ENCODE measurements at regions not wholly inside any gene's neighbourhood (a gene's known extent, or its start where the extent isn't known, plus 50 kb on each side); places are given as distances from the start of the nearest gene placed in this dataset.

DNA sequence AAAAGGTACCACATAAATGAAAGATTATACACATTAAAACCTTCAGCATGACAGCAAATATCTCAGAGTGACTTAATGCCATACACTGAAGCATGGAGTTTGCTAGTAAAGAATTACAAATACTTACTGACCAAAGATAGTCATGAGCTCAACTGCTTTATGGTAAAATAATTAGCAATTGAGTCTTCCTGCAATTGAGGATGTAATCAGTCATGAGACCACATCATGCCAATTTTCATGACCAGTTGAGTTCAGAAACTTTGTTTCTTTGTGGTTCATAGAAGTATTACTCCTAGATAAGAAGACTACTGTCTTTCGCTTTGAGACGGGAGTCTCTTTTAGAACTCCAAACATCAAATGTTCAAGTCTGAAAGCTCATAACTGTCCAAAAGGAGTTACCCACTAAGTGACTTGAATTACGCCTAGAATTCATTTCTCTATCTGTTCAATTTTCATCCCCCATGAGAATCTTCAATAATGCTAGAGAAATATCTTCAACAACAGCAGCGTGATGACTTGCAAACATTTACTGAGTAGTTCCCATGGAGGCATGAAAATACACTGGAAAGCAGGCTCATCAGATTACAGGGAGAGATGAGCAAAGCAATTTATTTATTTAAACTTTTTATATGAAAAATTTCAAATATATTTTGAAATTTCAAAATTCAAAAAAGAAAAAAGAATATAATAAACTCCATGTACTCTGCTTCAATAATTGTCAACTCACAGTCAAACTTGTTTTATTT, 120.0 kb downstream of the BTG1 start:
- no peak overlapping the region for H3K27ac ChIP-seq (ENCODE audit: low read depth, low read length)
- TF ChIP-seq, protein P1, sequence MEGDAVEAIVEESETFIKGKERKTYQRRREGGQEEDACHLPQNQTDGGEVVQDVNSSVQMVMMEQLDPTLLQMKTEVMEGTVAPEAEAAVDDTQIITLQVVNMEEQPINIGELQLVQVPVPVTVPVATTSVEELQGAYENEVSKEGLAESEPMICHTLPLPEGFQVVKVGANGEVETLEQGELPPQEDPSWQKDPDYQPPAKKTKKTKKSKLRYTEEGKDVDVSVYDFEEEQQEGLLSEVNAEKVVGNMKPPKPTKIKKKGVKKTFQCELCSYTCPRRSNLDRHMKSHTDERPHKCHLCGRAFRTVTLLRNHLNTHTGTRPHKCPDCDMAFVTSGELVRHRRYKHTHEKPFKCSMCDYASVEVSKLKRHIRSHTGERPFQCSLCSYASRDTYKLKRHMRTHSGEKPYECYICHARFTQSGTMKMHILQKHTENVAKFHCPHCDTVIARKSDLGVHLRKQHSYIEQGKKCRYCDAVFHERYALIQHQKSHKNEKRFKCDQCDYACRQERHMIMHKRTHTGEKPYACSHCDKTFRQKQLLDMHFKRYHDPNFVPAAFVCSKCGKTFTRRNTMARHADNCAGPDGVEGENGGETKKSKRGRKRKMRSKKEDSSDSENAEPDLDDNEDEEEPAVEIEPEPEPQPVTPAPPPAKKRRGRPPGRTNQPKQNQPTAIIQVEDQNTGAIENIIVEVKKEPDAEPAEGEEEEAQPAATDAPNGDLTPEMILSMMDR (IDR thresholded peaks at IDR 0.05; ENCODE audit: insufficient read depth, low read length, poor library complexity, severe bottlenecking): no peak
- TF ChIP-seq EZH2phosphoT487 (conservative IDR thresholded peaks at IDR 0.05; ENCODE audit: low read length): no peak
- no peaks in the 10 kb centered on the region for H4K20me1 ChIP-seq (ENCODE audit: low read depth, low read length)
- no peaks in the 10 kb centered on the region for H3K9me2 ChIP-seq (replicated peaks; ENCODE audit: insufficient read depth, low read length)
- H3K9me3 ChIP-seq (ENCODE audit: insufficient read depth, low read length): no peaks in the 10 kb centered on the region
- no peaks in the 10 kb centered on the region for H3K79me2 ChIP-seq (ENCODE audit: insufficient read depth, low read length)
- H3K9ac ChIP-seq (ENCODE audit: low read length): no peak overlapping the region
- no peaks in the 10 kb centered on the region for H3K36me3 ChIP-seq (ENCODE audit: low read length)
- H3F3A ChIP-seq (ENCODE audit: insufficient read depth): no peaks in the 10 kb centered on the region
- H3K27me3 ChIP-seq (ENCODE audit: low read length): no peaks in the 10 kb centered on the region
- no peak overlapping the region for H2AFZ ChIP-seq (ENCODE audit: low read depth, low read length, severe bottlenecking)
- H3K4me2 ChIP-seq (ENCODE audit: low read depth, low read length, poor library complexity, severe bottlenecking): no peak overlapping the region
- H3K4me3 ChIP-seq (ENCODE audit: insufficient read depth, low read length, poor library complexity, severe bottlenecking): no peak overlapping the region

DNA sequence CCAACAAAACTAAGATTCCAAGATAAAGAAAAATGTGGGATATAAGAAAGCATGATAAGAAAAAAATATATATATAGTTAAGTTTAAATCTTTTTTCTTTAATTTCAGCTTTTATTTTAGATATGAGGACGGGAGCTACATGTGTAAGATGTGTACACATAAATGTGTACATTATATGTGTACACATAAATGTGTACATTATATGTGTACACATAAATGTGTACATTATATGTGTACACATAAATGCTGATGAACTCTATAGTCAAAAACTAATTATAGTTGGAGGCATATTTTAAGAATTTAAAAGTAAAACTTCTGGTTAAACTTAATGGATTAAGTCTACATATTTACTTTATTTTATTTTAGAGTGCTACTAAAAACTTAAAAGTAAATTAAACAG, 123.6 kb downstream of the BTG1 start:
- H3K27ac ChIP-seq (ENCODE audit: low read depth, low read length): no peak overlapping the region
- no peak overlapping the region for H3K9ac ChIP-seq (ENCODE audit: low read length)
- no peaks in the 10 kb centered on the region for H3K27me3 ChIP-seq (ENCODE audit: low read length)
- H3K9me2 ChIP-seq (replicated peaks; ENCODE audit: insufficient read depth, low read length): no peaks in the 10 kb centered on the region
- H3K4me3 ChIP-seq (ENCODE audit: insufficient read depth, low read length, poor library complexity, severe bottlenecking): no peak overlapping the region
- no peak overlapping the region for H2AFZ ChIP-seq (ENCODE audit: low read depth, low read length, severe bottlenecking)
- H3K4me2 ChIP-seq (ENCODE audit: low read depth, low read length, poor library complexity, severe bottlenecking): no peak overlapping the region
- TF ChIP-seq EZH2phosphoT487 (conservative IDR thresholded peaks at IDR 0.05; ENCODE audit: low read length): no peak
- TF ChIP-seq, protein P1 (IDR thresholded peaks at IDR 0.05; ENCODE audit: insufficient read depth, low read length, poor library complexity, severe bottlenecking): no peak
- no peaks in the 10 kb centered on the region for H3K36me3 ChIP-seq (ENCODE audit: low read length)
- H4K20me1 ChIP-seq (ENCODE audit: low read depth, low read length): no peaks in the 10 kb centered on the region
- H3K9me3 ChIP-seq (ENCODE audit: insufficient read depth, low read length): no peaks in the 10 kb centered on the region
- no peaks in the 10 kb centered on the region for H3K79me2 ChIP-seq (ENCODE audit: insufficient read depth, low read length)
- H3F3A ChIP-seq (ENCODE audit: insufficient read depth): no peaks in the 10 kb centered on the region

DNA sequence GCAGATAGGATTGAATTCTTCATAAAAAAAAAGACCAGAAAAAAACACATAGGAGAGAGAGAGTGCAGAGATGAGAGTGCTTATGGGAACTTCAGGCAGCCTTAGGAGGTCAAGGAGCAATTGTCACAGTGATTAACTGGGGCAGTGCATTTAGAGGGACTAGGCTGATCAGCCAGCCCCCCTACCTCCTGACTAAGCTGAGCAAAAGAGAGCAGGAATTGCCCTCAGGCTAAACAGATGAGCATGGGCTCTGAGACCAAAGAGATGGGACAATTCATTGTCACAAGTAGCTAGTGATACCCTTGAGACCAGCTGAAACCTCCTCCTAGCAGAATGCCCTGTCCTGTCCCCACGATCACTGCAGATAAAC, 124.0 kb downstream of the BTG1 start:
- TF ChIP-seq, protein P1 (IDR thresholded peaks at IDR 0.05; ENCODE audit: insufficient read depth, low read length, poor library complexity, severe bottlenecking): no peak
- no peak for TF ChIP-seq EZH2phosphoT487 (conservative IDR thresholded peaks at IDR 0.05; ENCODE audit: low read length)
- Histone ChIP-seq H3K27me3 (ENCODE audit: low read length) (no peaks in the 10 kb centered on the region), H3K36me3 (ENCODE audit: low read length) (no peaks in the 10 kb centered on the region), H4K20me1 (ENCODE audit: low read depth, low read length) (no peaks in the 10 kb centered on the region), H3K79me2 (ENCODE audit: insufficient read depth, low read length) (no peaks in the 10 kb centered on the region), H3K4me3 (ENCODE audit: insufficient read depth, low read length, poor library complexity, severe bottlenecking) (no peak overlapping the region), H3K9me3 (ENCODE audit: insufficient read depth, low read length) (no peaks in the 10 kb centered on the region), H3K4me2 (ENCODE audit: low read depth, low read length, poor library complexity, severe bottlenecking) (no peak overlapping the region), H3K9ac (ENCODE audit: low read length) (no peak overlapping the region), H3K27ac (ENCODE audit: low read depth, low read length) (no peak overlapping the region), H2AFZ (ENCODE audit: low read depth, low read length, severe bottlenecking) (no peak overlapping the region), H3K9me2 (replicated peaks; ENCODE audit: insufficient read depth, low read length) (no peaks in the 10 kb centered on the region), H3F3A (ENCODE audit: insufficient read depth) (no peaks in the 10 kb centered on the region)

Data from SU-DHL-6 (cell line).